B cell (primary cell): ENCODE measurements at regions not wholly inside any gene's neighbourhood (a gene's known extent, or its start where the extent isn't known, plus 50 kb on each side); places are given as distances from the start of the nearest gene placed in this dataset.

Experiments
- CTCF ChIP-seq: fragments of 200-600 bp; IDR thresholded peaks from one replicate; pipeline ENCODE4 v1.8.0; 2022; ENCODE audit warnings: antibody characterized with exemption, mild to moderate bottlenecking
- EZH2 ChIP-seq: IDR thresholded peaks from 2 replicates; pipeline ENCODE4 v1.6.1; 2012; ENCODE audit warnings: borderline replicate concordance, low read depth, mild to moderate bottlenecking, moderate library complexity, low read length; ENCODE audit not compliant: insufficient read depth, poor library complexity, severe bottlenecking

DNA sequence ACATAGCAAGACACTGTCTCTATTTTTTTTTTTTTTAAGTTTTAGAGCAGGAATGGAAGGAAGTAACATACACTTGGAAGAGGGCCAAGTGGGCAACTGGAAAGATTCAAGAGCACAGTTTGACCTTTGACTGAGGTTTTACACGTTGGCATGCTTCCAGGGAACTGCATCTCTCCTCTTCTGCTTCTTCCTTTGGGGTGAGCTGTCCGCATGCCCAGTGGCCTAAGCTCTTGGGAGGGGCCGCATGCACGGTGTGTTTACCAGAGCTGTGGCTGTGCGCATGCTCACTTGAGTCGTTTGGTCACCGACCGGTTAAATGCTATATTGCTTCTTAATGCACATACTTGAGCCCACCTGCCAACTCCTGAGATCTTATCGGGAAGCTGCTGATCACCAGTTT, 727.7 kb downstream of the UQCRFS1 start:
- TF ChIP-seq CTCF (no peak), EZH2 (no peak)
